GM12892 (cell line): ENCODE measurements at regions not wholly inside any gene's neighbourhood (a gene's known extent, or its start where the extent isn't known, plus 50 kb on each side); places are given as distances from the start of the nearest gene placed in this dataset.

ENCODE experiments used
- DNase-seq: peaks from one replicate; pipeline ENCODE4 v3.0.0; 2011; ENCODE audit not compliant: insufficient read length
- FAIRE-seq: peaks from 2 replicates; lab custom pipeline; 2011; peaks lifted over from hg19 to GRCh38; lab: Jason Lieb, UNC
- POLR2A ChIP-seq: IDR thresholded peaks from 2 replicates; pipeline ENCODE4 v1.6.1; 2011; ENCODE audit warnings: low read depth, low read length, control low read depth
- POLR2AphosphoS5 ChIP-seq: IDR thresholded peaks from 2 replicates; pipeline ENCODE4 v1.6.1; 2011; ENCODE audit warnings: low read depth, low read length, control low read depth
- TAF1 ChIP-seq: IDR thresholded peaks from 2 replicates; pipeline ENCODE4 v1.6.1; 2011; ENCODE audit warnings: low read depth, mild to moderate bottlenecking, control low read depth, low read length, borderline replicate concordance

- FAIRE-seq (no peak), DNase-seq (no peak)
- no peak for TF ChIP-seq TAF1
- no peak for TF ChIP-seq POLR2A
- TF ChIP-seq POLR2AphosphoS5 = no peak
These were observed 121.9 kb upstream of the NFIB start for GRCh38 chr9:14435871-14436270.

DNA sequence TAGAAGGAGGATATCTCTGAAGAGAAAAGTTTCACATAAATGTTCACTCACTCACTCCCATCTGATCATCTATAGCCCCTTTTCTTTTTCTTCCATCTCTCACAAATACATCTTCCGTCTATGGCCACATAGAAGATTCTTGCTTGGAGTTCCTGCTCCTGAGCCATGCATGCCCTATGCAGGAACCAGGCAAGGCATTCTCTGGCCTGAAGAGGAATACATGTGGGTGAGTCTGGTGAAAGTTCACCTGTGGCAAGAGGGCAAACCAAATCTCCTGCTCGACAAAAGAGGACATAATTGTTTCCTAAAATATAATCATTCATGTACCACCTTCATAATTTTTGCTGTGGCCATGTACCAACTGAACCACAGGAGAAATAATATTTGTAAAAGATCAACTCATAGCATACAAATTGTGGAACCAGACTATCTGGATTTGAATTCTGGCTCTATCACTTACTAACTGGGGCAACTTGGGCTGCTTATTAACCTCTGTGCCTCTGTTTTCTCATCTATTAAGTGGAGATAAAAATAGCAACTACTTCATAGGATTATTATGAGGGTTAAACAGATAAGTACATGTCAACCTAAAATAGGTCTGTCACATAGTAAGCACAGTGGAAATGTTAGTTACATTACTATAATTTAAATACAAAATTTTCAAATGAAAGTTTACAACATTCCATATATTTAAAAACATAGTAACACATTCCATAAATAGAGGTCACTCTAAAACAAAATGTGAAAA is 121.2 kb upstream of the NFIB start:
- no peak for TF ChIP-seq POLR2AphosphoS5
- TF ChIP-seq POLR2A = no peak
- TF ChIP-seq TAF1 = no peak
- FAIRE-seq (no peak), DNase-seq (no peak)

DNA sequence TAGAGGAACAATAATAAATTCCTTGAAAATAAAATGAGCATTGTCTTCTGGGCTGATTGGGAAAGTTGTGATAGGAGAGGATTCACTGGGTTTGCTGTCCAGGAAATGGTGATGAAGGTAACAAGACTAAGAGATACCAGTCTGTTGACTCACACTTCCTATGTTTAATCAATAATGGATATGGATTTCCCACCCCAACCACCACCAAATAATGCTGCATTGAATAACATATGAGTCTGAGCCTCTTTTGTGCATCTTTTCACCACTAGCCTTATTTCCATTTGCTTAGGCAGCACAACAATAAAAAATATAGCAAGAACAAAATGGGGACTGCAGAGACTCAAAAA is 120.2 kb upstream of the NFIB start:
- TF ChIP-seq POLR2AphosphoS5 (no peak), TAF1 (no peak), POLR2A (no peak)
- DNase-seq = no peak
- FAIRE-seq = no peak

DNA sequence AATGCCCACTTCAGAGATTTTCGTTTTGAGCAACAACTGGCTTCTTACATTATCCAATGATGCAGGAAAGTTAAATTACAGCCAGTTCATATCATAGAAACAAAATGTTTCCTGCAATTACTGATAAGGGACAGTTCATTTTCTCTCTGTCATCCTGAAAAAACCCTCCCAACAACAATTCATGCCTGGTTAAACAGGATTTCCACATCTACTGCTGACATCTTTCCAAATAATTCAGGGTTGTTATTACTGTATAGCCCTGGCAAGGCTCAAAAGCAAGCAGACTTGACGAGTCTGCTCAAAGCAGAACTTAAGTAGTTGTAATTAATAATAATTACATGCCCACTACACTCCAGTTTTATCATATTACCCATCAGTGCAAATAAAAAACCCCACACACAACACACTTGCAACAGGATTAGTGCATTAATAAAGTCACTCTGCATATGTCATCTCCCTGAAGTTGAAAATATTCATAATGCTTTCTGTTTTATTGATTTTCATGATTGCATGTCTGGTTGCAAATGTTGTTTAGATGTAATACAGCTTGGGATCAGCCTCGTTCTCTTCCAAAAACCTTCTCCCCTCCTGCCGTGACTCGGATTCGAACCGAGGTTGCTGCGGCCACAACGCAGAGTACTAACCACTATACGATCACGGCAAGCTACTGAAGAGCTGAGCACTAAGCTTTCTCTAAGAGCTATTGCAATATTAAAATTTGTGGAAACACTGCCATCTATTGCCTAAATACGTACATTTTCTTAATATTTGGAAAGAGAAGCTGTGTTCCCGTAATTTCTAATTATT is 119.6 kb upstream of the NFIB start:
- FAIRE-seq = no peak
- DNase-seq = no peak
- TF ChIP-seq POLR2AphosphoS5 (no peak), TAF1 (no peak), POLR2A (no peak)

DNA sequence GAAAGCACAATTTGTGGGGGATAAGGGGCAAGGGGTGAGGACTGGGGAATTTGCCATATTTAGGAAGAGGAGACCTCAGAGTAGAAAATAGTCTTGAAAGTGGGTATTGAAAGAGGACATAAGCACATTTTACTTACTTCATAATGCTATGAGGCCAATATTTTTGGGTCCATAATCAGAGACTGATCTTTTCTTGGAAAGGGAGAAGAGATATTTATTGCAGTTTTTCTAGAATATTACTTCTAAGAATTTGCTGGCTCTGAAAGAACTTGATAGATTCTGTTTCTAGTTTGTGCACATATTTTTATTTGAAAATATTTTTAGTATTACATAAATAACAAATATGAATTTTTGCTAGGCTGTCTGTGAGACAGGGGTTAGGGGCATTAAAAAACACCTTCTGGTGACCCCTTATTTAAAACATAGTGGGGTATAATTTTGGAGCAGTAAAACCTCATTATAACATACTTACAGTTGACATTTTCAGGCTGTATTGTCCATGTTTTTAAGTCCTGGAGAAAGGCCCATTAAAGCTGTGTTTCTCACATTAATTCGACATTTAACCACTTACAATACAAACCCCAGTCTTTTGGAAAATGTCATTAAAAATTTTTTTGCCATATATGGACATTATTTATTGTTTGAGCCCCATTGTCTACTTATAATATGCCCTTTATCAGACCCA is 118.9 kb upstream of the NFIB start:
- no peak for DNase-seq
- TF ChIP-seq TAF1 = no peak
- TF ChIP-seq POLR2A = no peak
- no peak for TF ChIP-seq POLR2AphosphoS5
- no peak for FAIRE-seq

GRCh38 chr9:14428781-14429230 is 114.9 kb upstream of the NFIB start:
- peak; percentile 81 for FAIRE-seq

GRCh38 chr9:14427419-14427818 is 113.5 kb upstream of the NFIB start:
- FAIRE-seq (no peak), DNase-seq (no peak)
- TF ChIP-seq POLR2A (no peak), TAF1 (no peak), POLR2AphosphoS5 (no peak)

More at GRCh38 chr9:14428781-14429230, 114.9 kb upstream of the NFIB start:
- TF ChIP-seq TAF1 = no peak
- TF ChIP-seq POLR2AphosphoS5 = no peak
- TF ChIP-seq POLR2A = no peak
- peak; percentile 10 for DNase-seq

GRCh38 chr9:14424983-14425382 is 111.0 kb upstream of the NFIB start:
- TF ChIP-seq POLR2A (no peak), TAF1 (no peak), POLR2AphosphoS5 (no peak)
- no peak for DNase-seq
- FAIRE-seq = no peak

DNA sequence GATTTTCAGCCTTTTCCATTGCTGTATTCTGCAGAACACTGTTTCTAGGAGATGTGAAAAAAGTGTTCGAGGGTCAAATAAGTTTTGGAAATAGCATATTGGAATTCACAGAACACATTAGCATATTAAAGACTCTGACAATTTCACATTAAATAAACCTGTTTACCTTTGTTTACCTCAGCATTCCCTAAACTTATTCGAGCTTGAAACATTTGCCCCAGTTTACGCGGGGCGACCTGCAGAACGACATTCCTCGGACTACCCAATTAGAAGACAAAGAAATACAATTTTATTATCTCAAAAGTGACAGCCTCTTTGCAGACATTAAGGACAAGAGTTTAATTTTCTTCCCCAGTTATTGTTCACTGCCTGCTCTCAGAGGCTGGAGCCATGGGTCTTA is 110.3 kb upstream of the NFIB start:
- FAIRE-seq (no peak), DNase-seq (no peak)
- TF ChIP-seq POLR2A = no peak
- TF ChIP-seq POLR2AphosphoS5 = no peak
- TF ChIP-seq TAF1 = no peak

GRCh38 chr9:14423815-14424261 is 109.9 kb upstream of the NFIB start:
- no peak for DNase-seq
- TF ChIP-seq POLR2A (no peak), POLR2AphosphoS5 (no peak), TAF1 (no peak)
- FAIRE-seq = no peak

DNA sequence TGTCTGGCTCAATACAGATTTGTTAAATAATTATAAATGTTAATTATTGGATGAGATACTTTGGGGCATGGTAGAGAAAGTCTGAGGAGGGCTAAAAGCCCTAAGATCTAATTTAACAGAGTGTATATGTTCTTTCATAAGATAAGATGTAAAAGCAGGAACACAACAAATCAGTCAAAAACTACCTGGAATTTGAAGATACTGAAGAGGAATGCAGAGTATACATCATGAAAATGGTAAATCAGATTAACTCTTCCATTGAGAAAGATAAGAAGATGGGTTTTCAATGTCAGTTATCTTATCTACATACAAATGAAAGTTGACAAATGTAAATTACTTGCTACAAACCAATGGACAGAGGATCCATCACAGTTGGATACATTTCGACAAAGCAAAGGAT is 107.3 kb upstream of the NFIB start:
- DNase-seq = no peak
- no peak for FAIRE-seq
- TF ChIP-seq TAF1 (no peak), POLR2AphosphoS5 (no peak), POLR2A (no peak)
